ENCODE measurements at regions not wholly inside any gene's neighbourhood (a gene's known extent, or its start where the extent isn't known, plus 50 kb on each side); places are given as distances from the start of the nearest gene placed in this dataset.
"Not testable (repeated sequence)": the region's sequence is repeated elsewhere in the genome, so short reads cannot be mapped to it uniquely, and the experiment has no call there.

GRCh38 chr1:90823686-90824085 is 106.6 kb upstream of the BARHL2 start:
- FAIRE-seq: no peak

GRCh38 chr1:90821788-90822359 is 104.8 kb upstream of the BARHL2 start:
- no peak for FAIRE-seq

- no peak for FAIRE-seq
Observed at GRCh38 chr1:90821152-90821787, 104.2 kb upstream of the BARHL2 start.

GRCh38 chr1:90820745-90821144 is 103.6 kb upstream of the BARHL2 start:
- FAIRE-seq: no peak

- FAIRE-seq: no peak
Observed at GRCh38 chr1:90817399-90817798, 100.3 kb upstream of the BARHL2 start.

GRCh38 chr1:90812237-90812636 is 95.1 kb upstream of the BARHL2 start:
- FAIRE-seq: not testable (repeated sequence)

- not testable (repeated sequence) for FAIRE-seq
Observed at GRCh38 chr1:90811444-90811950, 94.4 kb upstream of the BARHL2 start.

GRCh38 chr1:90810681-90811080 is 93.6 kb upstream of the BARHL2 start:
- no peak for FAIRE-seq

- no peak for FAIRE-seq
Observed at GRCh38 chr1:90809996-90810395, 92.9 kb upstream of the BARHL2 start.

GRCh38 chr1:90809093-90809492 is 92.0 kb upstream of the BARHL2 start:
- FAIRE-seq: no peak

GRCh38 chr1:90807329-90807728 is 90.2 kb upstream of the BARHL2 start:
- FAIRE-seq: no peak

- no peak for FAIRE-seq
Observed at GRCh38 chr1:90802622-90803021, 85.5 kb upstream of the BARHL2 start.

GRCh38 chr1:90800012-90800717 is 83.1 kb upstream of the BARHL2 start:
- FAIRE-seq: no peak

- FAIRE-seq: no peak
Observed at GRCh38 chr1:90799326-90799725, 82.2 kb upstream of the BARHL2 start.

GRCh38 chr1:90798883-90799282 is 81.8 kb upstream of the BARHL2 start:
- FAIRE-seq: no peak

- no peak for FAIRE-seq
Observed at GRCh38 chr1:90798344-90798743, 81.2 kb upstream of the BARHL2 start.

GRCh38 chr1:90795431-90795830 is 78.3 kb upstream of the BARHL2 start:
- no peak for FAIRE-seq

GRCh38 chr1:90786709-90787108 is 69.6 kb upstream of the BARHL2 start:
- no peak for FAIRE-seq

- no peak for FAIRE-seq
Observed at GRCh38 chr1:90784186-90784847, 67.2 kb upstream of the BARHL2 start.

- no peak for FAIRE-seq
Observed at GRCh38 chr1:90783181-90783580, 66.1 kb upstream of the BARHL2 start.

- no peak for FAIRE-seq
Observed at GRCh38 chr1:90782046-90782445, 64.9 kb upstream of the BARHL2 start.

GRCh38 chr1:90781534-90781933 is 64.4 kb upstream of the BARHL2 start:
- no peak for FAIRE-seq

- no peak for FAIRE-seq
Observed at GRCh38 chr1:90780981-90781380, 63.9 kb upstream of the BARHL2 start.

GRCh38 chr1:90779573-90779972 is 62.5 kb upstream of the BARHL2 start:
- FAIRE-seq: no peak

All from islet of Langerhans (tissue), 1 donor.